D341Med (cell line): ENCODE measurements at regions not wholly inside any gene's neighbourhood (a gene's known extent, or its start where the extent isn't known, plus 50 kb on each side); places are given as distances from the start of the nearest gene placed in this dataset.
"Not testable (repeated sequence)": the region's sequence is repeated elsewhere in the genome, so short reads cannot be mapped to it uniquely, and the experiment has no call there.

Experiments
- DNase-seq: peaks from one replicate; pipeline ENCODE4 v3.0.0; 2012; ENCODE audit warnings: low spot score

GRCh38 chr10:105729428-105729827, 1088.3 kb downstream of the SORCS3 start:
- no peak for DNase-seq

- DNase-seq = not testable (repeated sequence)
Measured at GRCh38 chr10:105727586-105727985, 1086.5 kb downstream of the SORCS3 start.

GRCh38 chr10:105727131-105727530, 1086.0 kb downstream of the SORCS3 start:
- no peak for DNase-seq

- DNase-seq = no peak
Measured at GRCh38 chr10:105726149-105726548, 1085.1 kb downstream of the SORCS3 start.

GRCh38 chr10:105725007-105725406, 1083.9 kb downstream of the SORCS3 start:
- DNase-seq = no peak

GRCh38 chr10:105718207-105718995, 1077.3 kb downstream of the SORCS3 start:
- no peak for DNase-seq

- no peak for DNase-seq
Measured at GRCh38 chr10:105714728-105715127, 1073.6 kb downstream of the SORCS3 start.

GRCh38 chr10:105707603-105708002, 1066.5 kb downstream of the SORCS3 start:
- DNase-seq = no peak

GRCh38 chr10:105706281-105707026, 1065.4 kb downstream of the SORCS3 start:
- DNase-seq = no peak

- no peak for DNase-seq
Measured at GRCh38 chr10:105702211-105702610, 1061.1 kb downstream of the SORCS3 start.

- DNase-seq = no peak
Measured at GRCh38 chr10:105700218-105700617, 1059.1 kb downstream of the SORCS3 start.

- no peak for DNase-seq
Measured at GRCh38 chr10:105699504-105699903, 1058.4 kb downstream of the SORCS3 start.

GRCh38 chr10:105698592-105698991, 1057.5 kb downstream of the SORCS3 start:
- no peak for DNase-seq

GRCh38 chr10:105697290-105697780, 1056.2 kb downstream of the SORCS3 start:
- DNase-seq = no peak

- DNase-seq = peak; percentile 15
Measured at GRCh38 chr10:105691811-105692210, 1050.7 kb downstream of the SORCS3 start.

- DNase-seq = no peak
Measured at GRCh38 chr10:105682911-105683310, 1041.8 kb downstream of the SORCS3 start.

- DNase-seq = no peak
Measured at GRCh38 chr10:105681051-105681450, 1040.0 kb downstream of the SORCS3 start.

- DNase-seq = no peak
Measured at GRCh38 chr10:105679781-105680180, 1038.7 kb downstream of the SORCS3 start.

GRCh38 chr10:105675333-105675732, 1034.2 kb downstream of the SORCS3 start:
- DNase-seq = no peak

GRCh38 chr10:105674448-105674847, 1033.4 kb downstream of the SORCS3 start:
- DNase-seq = no peak

- DNase-seq = no peak
Measured at GRCh38 chr10:105658696-105659095, 1017.6 kb downstream of the SORCS3 start.

- no peak for DNase-seq
Measured at GRCh38 chr10:105656856-105657255, 1015.8 kb downstream of the SORCS3 start.

GRCh38 chr10:105650306-105650705, 1009.2 kb downstream of the SORCS3 start:
- DNase-seq = no peak
